ENCODE measurements at regions not wholly inside any gene's neighbourhood (a gene's known extent, or its start where the extent isn't known, plus 50 kb on each side); places are given as distances from the start of the nearest gene placed in this dataset.

- TF ChIP-seq CTCF (tag by site-specific recombination; IDR thresholded peaks at IDR 0.05): no peak
- no peak for TF ChIP-seq GLI4 (tag by site-specific recombination; IDR thresholded peaks at IDR 0.05)
These were observed 99.8 kb downstream of the LACC1 start for GRCh38 chr13:43979492-43979891.
